Gastrocnemius medialis (tissue), 4 donors: ENCODE measurements at regions not wholly inside any gene's neighbourhood (a gene's known extent, or its start where the extent isn't known, plus 50 kb on each side); places are given as distances from the start of the nearest gene placed in this dataset.
"Not testable (repeated sequence)": the region's sequence is repeated elsewhere in the genome, so short reads cannot be mapped to it uniquely, and the experiment has no call there.

Source experiments
- ATAC-seq, 2 donors: fragments of 150-250 bp; one replicate each; pipeline ENCODE4 v1.9.1; 2016
- DNase-seq, 2 donors: peaks; one replicate each; pipeline ENCODE4 v3.0.0-alpha.2; 2019
- H3K27ac ChIP-seq, 4 donors: fragments of 200-600 bp; sonication (generic); 1 replicate in 1 of 4; 2 replicates in 3 of 4; pipeline ENCODE4 v1.5.1; 2016 to 2018; ENCODE audit warnings: mild to moderate bottlenecking in 2 of 4, moderate library complexity in 1 of 4
- H3K27me3 ChIP-seq, 3 donors: fragments of 200-600 bp; sonication (generic) in 2 of 3; 1 replicate in 1 of 3; 2 replicates in 2 of 3; pipeline versions ENCODE4 v1.5.1 to v1.6.0; 2016 to 2019; ENCODE audit warnings: mild to moderate bottlenecking in 1 of 3, moderate library complexity in 1 of 3
- H3K36me3 ChIP-seq, 2 donors: fragments of 200-600 bp; sonication (generic) in 1 of 2; one replicate each; pipeline ENCODE4 v1.5.1; 2017 to 2018
- H3K4me1 ChIP-seq, 2 donors: fragments of 200-600 bp; sonication (generic) in 1 of 2; one replicate each; pipeline ENCODE4 v1.5.1; 2016 to 2017; ENCODE audit warnings: mild to moderate bottlenecking in 2 of 2
- H3K4me3 ChIP-seq, 4 donors: fragments of 200-600 bp; sonication (generic) in 3 of 4; 1 replicate in 1 of 4; 2 replicates in 3 of 4; pipeline ENCODE4 v1.5.1; 2016 to 2019; ENCODE audit warnings: mild to moderate bottlenecking in 2 of 4
- H3K9me3 ChIP-seq, 3 donors: fragments of 200-600 bp; sonication (generic) in 2 of 3; 1 replicate in 1 of 3; 2 replicates in 2 of 3; pipeline ENCODE4 v1.5.1; 2016 to 2019
- POLR2A ChIP-seq, 2 donors: fragments of 450-650 bp; IDR thresholded peaks; one replicate each; pipeline ENCODE4 v1.6.1; 2017; ENCODE audit warnings: antibody characterized with exemption in 2 of 2, mild to moderate bottlenecking in 2 of 2, moderate library complexity in 2 of 2
- in situ Hi-C, 4 donors: fragments of 200-750 bp; cut with MboI; loops; one replicate each; pipeline versions ENCODE4 v1.15.0 to v1.8.0; 2017; ENCODE audit warnings: low sequenced_read_pairs in 4 of 4
- intact Hi-C: fragments of 100-400 bp; cut with DNase I; formaldehyde crosslinking; loops from one replicate; pipeline ENCODE4 v1.15.1; 2023; ENCODE audit warnings: low total_unique reads
- TF ChIP-seq, protein P1 (sequence below), 5 experiments: fragments of 450-650 bp in 3 of 5; fragments of 200-600 bp in 2 of 5; sonication (generic) in 2 of 5; IDR thresholded peaks in 4 of 5; conservative IDR thresholded peaks in 1 of 5; 1 replicate in 4 of 5; 2 replicates in 1 of 5; pipeline ENCODE4 v1.5.1; 2016 to 2019; ENCODE audit warnings: antibody characterized with exemption in 5 of 5, mild to moderate bottlenecking in 3 of 5, moderate library complexity in 3 of 5

DNA sequence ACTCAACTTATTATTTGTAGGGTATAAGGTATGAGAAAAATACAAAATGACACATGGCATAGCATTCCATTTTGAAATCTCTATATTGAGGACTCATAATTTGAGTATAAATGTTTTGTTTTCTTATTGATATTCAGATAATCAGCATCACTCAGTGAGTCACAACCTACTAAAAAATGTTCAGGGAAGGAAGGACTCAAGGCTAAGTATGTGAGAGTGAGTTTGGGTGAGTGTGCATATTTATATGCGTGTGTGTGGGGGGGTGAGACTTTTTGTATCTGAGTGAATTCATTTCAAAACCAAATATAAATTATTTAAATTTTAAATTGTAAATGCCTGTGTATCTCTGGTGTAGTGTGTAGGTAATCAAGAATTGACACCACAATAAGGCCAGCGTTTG, 87.8 kb upstream of the PRKD1 start:
- DNase-seq = no peak
- H3K27ac ChIP-seq = no peak overlapping the region
- no peaks in the 10 kb centered on the region for H3K4me1 ChIP-seq
- no peaks in the 10 kb centered on the region for H3K27me3 ChIP-seq
- H3K9me3 ChIP-seq = no peaks in the 10 kb centered on the region
- intact Hi-C loops (no loop called here), in situ Hi-C loops (no loop called here)
- no peak for ATAC-seq
- TF ChIP-seq, protein P1, sequence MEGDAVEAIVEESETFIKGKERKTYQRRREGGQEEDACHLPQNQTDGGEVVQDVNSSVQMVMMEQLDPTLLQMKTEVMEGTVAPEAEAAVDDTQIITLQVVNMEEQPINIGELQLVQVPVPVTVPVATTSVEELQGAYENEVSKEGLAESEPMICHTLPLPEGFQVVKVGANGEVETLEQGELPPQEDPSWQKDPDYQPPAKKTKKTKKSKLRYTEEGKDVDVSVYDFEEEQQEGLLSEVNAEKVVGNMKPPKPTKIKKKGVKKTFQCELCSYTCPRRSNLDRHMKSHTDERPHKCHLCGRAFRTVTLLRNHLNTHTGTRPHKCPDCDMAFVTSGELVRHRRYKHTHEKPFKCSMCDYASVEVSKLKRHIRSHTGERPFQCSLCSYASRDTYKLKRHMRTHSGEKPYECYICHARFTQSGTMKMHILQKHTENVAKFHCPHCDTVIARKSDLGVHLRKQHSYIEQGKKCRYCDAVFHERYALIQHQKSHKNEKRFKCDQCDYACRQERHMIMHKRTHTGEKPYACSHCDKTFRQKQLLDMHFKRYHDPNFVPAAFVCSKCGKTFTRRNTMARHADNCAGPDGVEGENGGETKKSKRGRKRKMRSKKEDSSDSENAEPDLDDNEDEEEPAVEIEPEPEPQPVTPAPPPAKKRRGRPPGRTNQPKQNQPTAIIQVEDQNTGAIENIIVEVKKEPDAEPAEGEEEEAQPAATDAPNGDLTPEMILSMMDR (IDR thresholded peaks at IDR 0.05 in 4 of 5, conservative IDR thresholded peaks at IDR 0.05 in 1 of 5) = no peak
- TF ChIP-seq POLR2A (IDR thresholded peaks at IDR 0.05) = no peak
- H3K36me3 ChIP-seq = no peaks in the 10 kb centered on the region
- H3K4me3 ChIP-seq = no peak overlapping the region

DNA sequence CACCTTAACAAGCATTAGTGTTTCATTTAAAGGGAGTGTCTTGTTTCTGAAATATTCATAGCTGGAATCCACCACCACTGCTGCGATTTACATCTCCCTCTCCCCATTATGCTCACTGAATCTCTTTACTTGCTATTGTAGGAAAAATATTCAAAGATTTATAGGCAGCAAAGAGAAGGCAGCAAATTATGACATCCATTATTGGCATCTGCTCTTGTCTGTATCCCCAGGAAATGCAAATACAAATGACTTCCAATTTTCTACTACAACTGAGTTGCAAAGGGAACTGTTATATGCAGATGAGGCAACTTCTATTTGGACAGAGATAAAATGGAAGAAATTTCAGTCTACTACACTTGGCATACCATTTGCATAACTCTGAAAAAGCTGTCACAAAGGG, 88.4 kb upstream of the PRKD1 start:
- no peaks in the 10 kb centered on the region for H3K36me3 ChIP-seq
- no peak overlapping the region for H3K4me3 ChIP-seq
- H3K27me3 ChIP-seq = no peaks in the 10 kb centered on the region
- H3K9me3 ChIP-seq = no peaks in the 10 kb centered on the region
- no peaks in the 10 kb centered on the region for H3K4me1 ChIP-seq
- no peak overlapping the region for H3K27ac ChIP-seq
- intact Hi-C loops = no loop called here
- TF ChIP-seq, protein P1 (IDR thresholded peaks at IDR 0.05 in 4 of 5, conservative IDR thresholded peaks at IDR 0.05 in 1 of 5) = no peak
- no peak for TF ChIP-seq POLR2A (IDR thresholded peaks at IDR 0.05)
- in situ Hi-C loops = no loop called here
- ATAC-seq = no peak
- DNase-seq = no peak

DNA sequence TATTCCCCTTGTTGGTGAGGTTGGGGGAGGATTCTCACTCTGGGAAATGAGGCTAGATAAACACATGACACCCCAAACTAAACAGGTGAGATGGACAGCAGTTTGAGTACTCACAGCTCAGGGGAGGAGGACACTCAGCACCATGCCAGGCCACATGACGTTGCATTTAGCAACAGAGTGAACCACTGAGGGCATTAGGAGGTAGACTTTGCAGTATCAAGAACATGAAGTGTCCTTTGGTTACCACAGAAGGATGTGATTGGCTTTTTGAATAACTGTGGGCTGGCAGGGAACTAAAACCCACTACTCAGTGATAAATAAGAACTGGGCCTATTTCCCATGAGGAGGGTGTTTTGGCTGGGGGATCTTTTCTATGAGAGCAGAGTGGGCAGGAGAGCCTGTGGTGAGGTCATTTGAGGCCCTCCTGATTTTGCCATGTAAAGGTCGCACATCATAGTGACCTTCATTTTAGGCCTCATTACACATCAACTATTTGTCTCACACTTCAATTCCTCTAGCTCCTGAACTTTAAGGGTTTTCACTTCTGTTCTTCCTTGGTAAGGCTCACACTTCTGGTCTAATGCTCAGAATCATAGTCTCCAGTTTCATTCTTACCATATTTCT, 89.8 kb upstream of the PRKD1 start:
- Histone ChIP-seq H3K27ac (no peak overlapping the region), H3K36me3 (no peaks in the 10 kb centered on the region), H3K4me3 (no peak overlapping the region), H3K4me1 (no peaks in the 10 kb centered on the region), H3K27me3 (no peaks in the 10 kb centered on the region), H3K9me3 (no peaks in the 10 kb centered on the region)
- TF ChIP-seq, protein P1 (IDR thresholded peaks at IDR 0.05 in 4 of 5, conservative IDR thresholded peaks at IDR 0.05 in 1 of 5) = no peak
- TF ChIP-seq POLR2A (IDR thresholded peaks at IDR 0.05) = no peak
- in situ Hi-C loops = no loop called here
- DNase-seq = no peak
- intact Hi-C loops = no loop called here
- no peak for ATAC-seq

DNA sequence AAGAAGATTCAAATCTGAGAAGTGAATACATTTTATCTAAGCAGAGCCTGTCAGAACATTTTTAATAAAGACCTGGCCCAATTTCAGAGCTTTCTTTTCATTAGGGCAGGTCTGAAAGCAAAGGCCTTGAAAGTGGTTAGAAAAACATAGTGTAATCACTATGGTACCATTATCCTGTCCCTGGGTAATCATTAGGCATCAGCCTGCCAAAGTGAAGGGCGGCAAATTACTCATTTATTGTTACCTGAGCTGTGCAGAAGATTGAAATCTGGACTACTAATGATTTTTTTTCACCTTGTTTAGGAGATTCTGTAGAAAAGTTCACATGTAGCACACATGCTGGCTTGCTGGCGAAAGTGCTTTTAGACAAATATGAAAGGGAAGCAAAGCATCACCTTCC, 92.6 kb upstream of the PRKD1 start:
- TF ChIP-seq, protein P1 (IDR thresholded peaks at IDR 0.05 in 4 of 5, conservative IDR thresholded peaks at IDR 0.05 in 1 of 5) = no peak
- no peak for TF ChIP-seq POLR2A (IDR thresholded peaks at IDR 0.05)
- H3K36me3 ChIP-seq = no peaks in the 10 kb centered on the region
- H3K4me3 ChIP-seq = no peak overlapping the region
- no peak overlapping the region for H3K27ac ChIP-seq
- intact Hi-C loops = no loop called here
- ATAC-seq (no peak), DNase-seq (no peak)
- H3K9me3 ChIP-seq = no peaks in the 10 kb centered on the region
- no peaks in the 10 kb centered on the region for H3K27me3 ChIP-seq
- no peaks in the 10 kb centered on the region for H3K4me1 ChIP-seq
- in situ Hi-C loops = no loop called here

DNA sequence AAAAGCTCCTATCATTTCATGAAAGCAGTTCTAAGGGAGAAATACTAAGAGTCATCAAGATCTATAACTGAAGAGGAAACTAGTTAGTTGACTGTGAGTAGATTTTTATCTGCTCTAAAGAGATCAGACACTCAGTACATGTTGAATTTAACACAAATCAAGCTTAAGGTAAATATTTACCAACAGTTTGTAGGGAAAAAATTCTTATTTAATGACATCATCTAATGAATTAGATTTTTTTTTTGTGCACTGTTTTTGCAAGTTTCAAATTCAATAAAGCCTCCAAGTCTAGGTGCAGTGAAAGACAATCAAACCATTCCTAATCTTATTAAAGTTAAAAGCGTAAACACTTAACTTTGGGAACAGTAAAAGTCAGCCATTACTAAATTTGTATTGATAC, 93.0 kb upstream of the PRKD1 start:
- DNase-seq (no peak), ATAC-seq (no peak)
- no peaks in the 10 kb centered on the region for H3K9me3 ChIP-seq
- H3K4me1 ChIP-seq = no peaks in the 10 kb centered on the region
- no peak overlapping the region for H3K27ac ChIP-seq
- in situ Hi-C loops = no loop called here
- H3K4me3 ChIP-seq = no peak overlapping the region
- intact Hi-C loops = no loop called here
- TF ChIP-seq, protein P1 (IDR thresholded peaks at IDR 0.05 in 4 of 5, conservative IDR thresholded peaks at IDR 0.05 in 1 of 5) = no peak
- TF ChIP-seq POLR2A (IDR thresholded peaks at IDR 0.05) = no peak
- no peaks in the 10 kb centered on the region for H3K27me3 ChIP-seq
- H3K36me3 ChIP-seq = no peaks in the 10 kb centered on the region

DNA sequence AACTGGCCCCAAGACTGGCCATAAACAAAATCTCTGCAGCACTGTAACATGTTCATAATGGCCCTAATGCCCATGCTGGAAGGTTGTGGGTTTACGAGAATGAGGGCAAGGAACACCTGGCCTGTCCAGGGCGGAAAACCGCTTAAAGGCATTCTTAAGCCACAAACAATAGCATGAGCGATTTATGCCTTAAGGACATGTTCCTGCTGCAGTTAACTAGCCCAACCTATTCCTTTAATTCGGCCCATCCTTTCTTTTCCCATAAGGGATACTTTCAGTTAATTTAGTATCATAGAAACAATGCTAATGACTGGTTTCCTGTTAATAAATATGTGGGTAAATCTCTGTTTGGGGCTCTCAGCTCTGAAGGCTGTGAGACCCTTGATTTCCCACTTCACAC, 95.7 kb upstream of the PRKD1 start:
- H3K27me3 ChIP-seq, intact Hi-C loops, H3K4me1 ChIP-seq, H3K36me3 ChIP-seq, in situ Hi-C loops, ATAC-seq, DNase-seq, H3K9me3 ChIP-seq, H3K4me3 ChIP-seq, H3K27ac ChIP-seq: not testable (repeated sequence)
